H1 (cell line): ENCODE measurements at regions not wholly inside any gene's neighbourhood (a gene's known extent, or its start where the extent isn't known, plus 50 kb on each side); places are given as distances from the start of the nearest gene placed in this dataset.

ENCODE experiments used
- CTCF ChIA-PET: fragments of 300-600 bp; sonication (Branson Sonifier 250); formaldehyde crosslinking; loops from one replicate; lab custom pipeline; 2021; ENCODE audit not compliant: partially characterized antibody; lab: Charles Lee
- POLR2A ChIA-PET: fragments of 300-600 bp; sonication (Branson Sonifier 250); formaldehyde crosslinking; loops from one replicate; lab custom pipeline; 2021; ENCODE audit warnings: inconsistent platforms; ENCODE audit not compliant: partially characterized antibody; lab: Charles Lee
- DNase-seq, 2 experiments: peaks; one replicate each; pipeline versions ENCODE4 v3.0.0 to v3.0.0-alpha.2; 2010 to 2022; ENCODE audit warnings: low spot score in 2 of 2, low read depth in 1 of 2, mixed read lengths in 1 of 2
- FAIRE-seq: peaks from 2 replicates; lab custom pipeline; 2011; peaks lifted over from hg19 to GRCh38; lab: Jason Lieb, UNC
- H2AFZ ChIP-seq: 2 replicates; pipeline ENCODE4 v1.8.1; 2012; ENCODE audit warnings: low read length, inconsistent platforms
- H2AK5ac ChIP-seq: 2 replicates; pipeline ENCODE4 v1.6.1; 2013; ENCODE audit warnings: low read depth, low read length
- H2BK120ac ChIP-seq: replicated peaks from 2 replicates; pipeline ENCODE3; 2013; ENCODE audit warnings: low read depth, low read length, inconsistent platforms
- H2BK12ac ChIP-seq: 2 replicates; pipeline ENCODE4 v1.6.1; 2013; ENCODE audit warnings: low read depth, low read length
- H2BK15ac ChIP-seq: 2 replicates; pipeline ENCODE4 v1.6.1; 2013; ENCODE audit warnings: low read length
- H2BK20ac ChIP-seq: 2 replicates; pipeline ENCODE4 v1.6.1; 2013; ENCODE audit warnings: low read length
- H2BK5ac ChIP-seq: 2 replicates; pipeline ENCODE4 v1.6.1; 2013; ENCODE audit warnings: low read depth, low read length
- H3K14ac ChIP-seq: 2 replicates; pipeline ENCODE4 v1.6.1; 2013; ENCODE audit warnings: inconsistent platforms; ENCODE audit not compliant: insufficient read length
- H3K18ac ChIP-seq: 2 replicates; pipeline ENCODE4 v1.6.1; 2013; ENCODE audit warnings: low read length; ENCODE audit errors: extremely low read depth
- H3K23ac ChIP-seq: 2 replicates; pipeline ENCODE4 v1.6.1; 2013; ENCODE audit warnings: inconsistent platforms; ENCODE audit not compliant: insufficient read length
- H3K23me2 ChIP-seq: 2 replicates; pipeline ENCODE4 v1.6.1; 2013; ENCODE audit warnings: low read depth, low read length
- H3K27ac ChIP-seq: 2 replicates; pipeline ENCODE4 v1.6.1; 2011; ENCODE audit warnings: low read depth, low read length, inconsistent platforms
- H3K27me3 ChIP-seq, 4 experiments: replicated peaks in 1 of 4; 1 replicate in 1 of 4; 2 replicates in 3 of 4; pipeline versions ENCODE4 v1.6.1 to v1.8.1; 2011 to 2013; ENCODE audit warnings: low read length in 3 of 4, mild to moderate bottlenecking in 3 of 4, inconsistent platforms in 2 of 4, mixed read lengths in 2 of 4, moderate library complexity in 1 of 4; ENCODE audit not compliant: control insufficient read depth in 3 of 4, insufficient read depth in 3 of 4; ENCODE audit errors: extremely low read depth in 1 of 4
- H3K36me3 ChIP-seq, 4 experiments: 2 replicates each; pipeline versions ENCODE4 v1.6.1 to v1.8.1; 2011 to 2013; ENCODE audit warnings: mild to moderate bottlenecking in 4 of 4, low read length in 3 of 4, moderate library complexity in 2 of 4, control low read depth in 1 of 4, inconsistent platforms in 1 of 4; ENCODE audit not compliant: insufficient read depth in 4 of 4, control insufficient read depth in 2 of 4
- H3K4ac ChIP-seq: replicated peaks from 2 replicates; pipeline ENCODE3; 2013; ENCODE audit warnings: low read length, low read depth, mixed read lengths, inconsistent platforms; ENCODE audit not compliant: insufficient read length
- H3K4me1 ChIP-seq, 4 experiments: replicated peaks in 1 of 4; 1 replicate in 1 of 4; 2 replicates in 3 of 4; pipeline versions ENCODE4 v1.6.1 to v1.8.1; 2011 to 2013; ENCODE audit warnings: low read length in 3 of 4, inconsistent platforms in 2 of 4, mixed read lengths in 1 of 4; ENCODE audit not compliant: insufficient read depth in 4 of 4, control insufficient read depth in 3 of 4
- H3K4me2 ChIP-seq, 2 experiments: 2 replicates each; pipeline versions ENCODE4 v1.6.1 to v1.8.1; 2011 to 2013; ENCODE audit warnings: low read depth in 2 of 2, low read length in 2 of 2, control low read depth in 1 of 2, inconsistent platforms in 1 of 2, mild to moderate bottlenecking in 1 of 2; ENCODE audit not compliant: insufficient read depth in 1 of 2
- H3K4me3 ChIP-seq, 4 experiments: fragments of 200-600, 300-600 bp in 1 of 4; sonication (generic), shearing (Covaris generic), sonication (Bioruptor Twin) in 1 of 4; 2 replicates each; pipeline versions ENCODE4 v1.5.1 to v1.8.1; 2011 to 2016; ENCODE audit warnings: low read length in 4 of 4, low read depth in 3 of 4, control low read depth in 2 of 4, inconsistent platforms in 2 of 4, mild to moderate bottlenecking in 2 of 4, mixed read lengths in 1 of 4, moderate library complexity in 1 of 4; ENCODE audit not compliant: insufficient read depth in 2 of 4; ENCODE audit errors: extremely low read depth in 1 of 4
- H3K56ac ChIP-seq: replicated peaks from 2 replicates; pipeline ENCODE3; 2013; ENCODE audit warnings: low read depth, mild to moderate bottlenecking, mixed read lengths, low read length, inconsistent platforms; ENCODE audit not compliant: insufficient read length
- H3K79me1 ChIP-seq: 2 replicates; pipeline ENCODE4 v1.6.1; 2013; ENCODE audit warnings: low read depth, low read length, control low read depth
- H3K79me2 ChIP-seq, 2 experiments: 2 replicates each; pipeline versions ENCODE4 v1.6.1 to v1.8.1; 2012 to 2013; ENCODE audit warnings: low read length in 2 of 2, mild to moderate bottlenecking in 2 of 2, inconsistent platforms in 1 of 2; ENCODE audit not compliant: insufficient read depth in 2 of 2, control insufficient read depth in 1 of 2
- H3K9ac ChIP-seq, 4 experiments: replicated peaks in 1 of 4; 1 replicate in 1 of 4; 2 replicates in 3 of 4; pipeline versions ENCODE4 v1.6.1 to v1.8.1; 2011 to 2013; ENCODE audit warnings: low read depth in 3 of 4, low read length in 3 of 4, control low read depth in 2 of 4, mild to moderate bottlenecking in 2 of 4, moderate library complexity in 2 of 4, inconsistent platforms in 1 of 4; ENCODE audit errors: extremely low read depth in 1 of 4
- H3K9me3 ChIP-seq, 2 experiments: 2 replicates each; pipeline versions ENCODE4 v1.6.1 to v1.8.1; 2012 to 2013; ENCODE audit warnings: mild to moderate bottlenecking in 2 of 2, moderate library complexity in 2 of 2, control low read depth in 1 of 2, inconsistent platforms in 1 of 2, low read depth in 1 of 2, low read length in 1 of 2, mixed read lengths in 1 of 2; ENCODE audit not compliant: insufficient read depth in 2 of 2
- H4K20me1 ChIP-seq, 2 experiments: replicated peaks in 1 of 2; 2 replicates each; pipeline versions ENCODE3 to v1.8.1; 2011 to 2013; ENCODE audit warnings: inconsistent platforms in 2 of 2, low read length in 2 of 2, mild to moderate bottlenecking in 1 of 2; ENCODE audit not compliant: insufficient read depth in 2 of 2, control insufficient read depth in 1 of 2
- H4K5ac ChIP-seq: 2 replicates; pipeline ENCODE4 v1.6.1; 2013; ENCODE audit warnings: low read length, low read depth, mixed read lengths, inconsistent platforms; ENCODE audit not compliant: insufficient read length
- H4K8ac ChIP-seq: 2 replicates; pipeline ENCODE4 v1.8.0; 2013; ENCODE audit warnings: mild to moderate bottlenecking, moderate library complexity, low read length, inconsistent platforms; ENCODE audit not compliant: insufficient read depth; ENCODE audit errors: extremely low read depth
- H4K91ac ChIP-seq: replicated peaks from 2 replicates; pipeline ENCODE3; 2013; ENCODE audit warnings: low read length, mixed read lengths, inconsistent platforms; ENCODE audit not compliant: insufficient read length
- POLR2A ChIP-seq, 2 experiments: IDR thresholded peaks; 1 replicate in 1 of 2; 2 replicates in 1 of 2; pipeline ENCODE4 v1.6.1; 2011; ENCODE audit warnings: low read depth in 2 of 2, low read length in 2 of 2, mild to moderate bottlenecking in 2 of 2; ENCODE audit errors: control extremely low read depth in 1 of 2
- RNF2 ChIP-seq: fragments of 200-900, 300-1000 bp; sonication (generic); IDR thresholded peaks from 2 replicates; pipeline ENCODE4 v1.7.1; 2016; ENCODE audit warnings: borderline replicate concordance, low read depth, mild to moderate bottlenecking, antibody characterized with exemption, low read length; ENCODE audit not compliant: poor library complexity, severe bottlenecking; ENCODE audit errors: missing control alignments
- SP4 ChIP-seq: IDR thresholded peaks from 2 replicates; pipeline ENCODE4 v1.6.1; 2012; ENCODE audit warnings: low read length, inconsistent platforms
- TAF1 ChIP-seq: IDR thresholded peaks from 2 replicates; pipeline ENCODE4 v1.6.1; 2011; ENCODE audit warnings: mild to moderate bottlenecking, low read depth, low read length
- WGBS, 2 experiments: shearing (Covaris generic) in 1 of 2; methylation state at CpG; one replicate each; pipeline versions ENCODE4 v1.1.6 to v1.1.7; 2013 to 2015; ENCODE audit warnings: low lambda C conversion rate in 2 of 2, mixed read lengths in 2 of 2, inconsistent platforms in 1 of 2, low coverage in 1 of 2, missing lambda C conversion rate in 1 of 2; ENCODE audit not compliant: insufficient replicate concordance in 2 of 2, insufficient coverage in 1 of 2, insufficient read length in 1 of 2; ENCODE audit errors: extremely low coverage in 1 of 2, missing lambda C conversion rate in 1 of 2; 5-methylcytosine and 5-hydroxymethylcytosine counted together
- TF ChIP-seq, protein P1 (sequence below): IDR thresholded peaks from 2 replicates; pipeline ENCODE4 v1.6.1; 2012; ENCODE audit warnings: inconsistent platforms

DNA sequence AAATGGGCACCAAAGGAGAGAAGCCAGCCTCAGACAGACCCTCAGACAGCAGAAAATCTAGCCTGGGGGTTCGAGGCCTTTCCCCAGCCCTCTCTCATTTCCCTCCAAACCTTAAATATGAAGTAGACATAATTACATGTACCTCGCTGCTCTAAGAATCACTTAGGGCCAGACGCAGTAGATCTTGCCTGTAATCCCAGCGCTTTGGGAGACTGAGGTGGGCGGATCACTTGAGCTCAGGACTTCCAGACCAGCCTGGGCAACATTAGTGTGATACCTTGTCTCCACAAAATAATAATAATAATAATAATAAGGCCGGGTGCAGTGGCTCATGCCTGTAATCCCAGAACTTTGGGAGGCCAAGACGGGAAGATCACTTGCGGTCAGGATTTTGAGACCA, 52.1 kb upstream of the WNT7B start:
- Histone ChIP-seq H4K20me1 (no peaks in the 10 kb centered on the region), H3K36me3 (no peaks in the 10 kb centered on the region), H2BK15ac (no peak overlapping the region)
- TF ChIP-seq RNF2 (no peak), TAF1 (no peak), POLR2A (IDR thresholded peaks at IDR 0.05; ENCODE audit: control extremely low read depth in 1 of 2, low read depth in 2 of 2, low read length in 2 of 2) (no peak), SP4 (no peak)
- TF ChIP-seq, protein P1, sequence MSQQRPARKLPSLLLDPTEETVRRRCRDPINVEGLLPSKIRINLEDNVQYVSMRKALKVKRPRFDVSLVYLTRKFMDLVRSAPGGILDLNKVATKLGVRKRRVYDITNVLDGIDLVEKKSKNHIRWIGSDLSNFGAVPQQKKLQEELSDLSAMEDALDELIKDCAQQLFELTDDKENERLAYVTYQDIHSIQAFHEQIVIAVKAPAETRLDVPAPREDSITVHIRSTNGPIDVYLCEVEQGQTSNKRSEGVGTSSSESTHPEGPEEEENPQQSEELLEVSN = no peak
- TF ChIP-seq, all 59 proteins: peak for 0
- Histone ChIP-seq H3K23ac (no peak overlapping the region), H3K9ac (no peak overlapping the region), H3K4me3 (no peak overlapping the region), H3K4me1 (peaks cover 0 to 21% (median 12%) of the 10 kb centered on the region in 4 experiments; a peak in 6 of 7 replicates), H3K9me3 (no peaks in the 10 kb centered on the region), H2BK120ac (no peak overlapping the region), H3K79me1 (no peaks in the 10 kb centered on the region), H3K4me2 (no peak overlapping the region), H2AK5ac (no peak overlapping the region), H4K91ac (no peak overlapping the region), H3K27ac (no peak overlapping the region), H2BK5ac (no peak overlapping the region), H3K14ac (no peak overlapping the region), H3K56ac (no peak overlapping the region), H3K79me2 (no peaks in the 10 kb centered on the region), H2AFZ (no peak overlapping the region), H2BK12ac (no peak overlapping the region), H3K4ac (no peak overlapping the region), H2BK20ac (no peak overlapping the region), H4K5ac (no peak overlapping the region), H4K8ac (no peak overlapping the region), H3K18ac (no peak overlapping the region), H3K27me3 (peaks cover 10 to 43% (median 34%) of the 10 kb centered on the region in 4 experiments), H3K23me2 (peaks cover 4% of the 10 kb centered on the region; the same call in 1 of the 2 replicates)
- WGBS, 2 experiments = 85% methylated on average over 8 of the region's 8 CpGs; no CpG with 5 or more reads in 1 of the 2 experiments
- no peak for FAIRE-seq
- ChIA-PET POLR2A (no interaction called here), CTCF (interaction anchor here (3.8 kb wide), 1 partner anchor 23 kb away, joined by 24 read pairs; no protein-coding TSS in a partner anchor)
- no peak for DNase-seq
